IPS-18c (cell line): ENCODE measurements at regions not wholly inside any gene's neighbourhood (a gene's known extent, or its start where the extent isn't known, plus 50 kb on each side); places are given as distances from the start of the nearest gene placed in this dataset.

Source experiments
- H3K4me3 ChIP-seq: 2 replicates; pipeline ENCODE4 v1.7.0; 2013; ENCODE audit warnings: low read depth, mild to moderate bottlenecking, low read length, moderate library complexity; ENCODE audit not compliant: insufficient read depth
- H3K9me3 ChIP-seq: one replicate; pipeline ENCODE4 v1.6.1; 2013; ENCODE audit warnings: mild to moderate bottlenecking, low read length, moderate library complexity; ENCODE audit not compliant: control insufficient read depth, insufficient read depth

- Histone ChIP-seq H3K9me3 (no peaks in the 10 kb centered on the region), H3K4me3 (no peak overlapping the region)
Measured at GRCh38 chr4:123455360-123455759, 58.8 kb downstream of the SPRY1 start.

- no peaks in the 10 kb centered on the region for H3K9me3 ChIP-seq
- H3K4me3 ChIP-seq, result no peak overlapping the region
Measured at GRCh38 chr4:123462007-123462406, 65.4 kb downstream of the SPRY1 start.

- no peaks in the 10 kb centered on the region for H3K9me3 ChIP-seq
- no peak overlapping the region for H3K4me3 ChIP-seq
Measured at GRCh38 chr4:123463869-123464268, 67.3 kb downstream of the SPRY1 start.

- H3K9me3 ChIP-seq, result no peaks in the 10 kb centered on the region
- no peak overlapping the region for H3K4me3 ChIP-seq
Measured at GRCh38 chr4:123465416-123465815, 68.8 kb downstream of the SPRY1 start.

GRCh38 chr4:123466080-123466785, 69.6 kb downstream of the SPRY1 start:
- H3K9me3 ChIP-seq, result no peaks in the 10 kb centered on the region
- no peak overlapping the region for H3K4me3 ChIP-seq

GRCh38 chr4:123468479-123469031, 72.0 kb downstream of the SPRY1 start:
- Histone ChIP-seq H3K4me3 (no peak overlapping the region), H3K9me3 (no peaks in the 10 kb centered on the region)

- no peak overlapping the region for H3K4me3 ChIP-seq
- H3K9me3 ChIP-seq, result no peaks in the 10 kb centered on the region
Measured at GRCh38 chr4:123469245-123469644, 72.7 kb downstream of the SPRY1 start.

GRCh38 chr4:123469696-123470095, 73.1 kb downstream of the SPRY1 start:
- H3K4me3 ChIP-seq, result no peak overlapping the region
- H3K9me3 ChIP-seq, result no peaks in the 10 kb centered on the region

GRCh38 chr4:123470640-123471039, 74.0 kb downstream of the SPRY1 start:
- no peak overlapping the region for H3K4me3 ChIP-seq
- no peaks in the 10 kb centered on the region for H3K9me3 ChIP-seq

GRCh38 chr4:123471655-123472369, 75.2 kb downstream of the SPRY1 start:
- no peak overlapping the region for H3K4me3 ChIP-seq
- no peaks in the 10 kb centered on the region for H3K9me3 ChIP-seq

GRCh38 chr4:123474817-123475216, 78.2 kb downstream of the SPRY1 start:
- H3K4me3 ChIP-seq, result no peak overlapping the region
- H3K9me3 ChIP-seq, result no peaks in the 10 kb centered on the region

GRCh38 chr4:123476089-123476488, 79.5 kb downstream of the SPRY1 start:
- no peaks in the 10 kb centered on the region for H3K9me3 ChIP-seq
- no peak overlapping the region for H3K4me3 ChIP-seq

GRCh38 chr4:123477711-123478209, 81.2 kb downstream of the SPRY1 start:
- no peak overlapping the region for H3K4me3 ChIP-seq
- no peaks in the 10 kb centered on the region for H3K9me3 ChIP-seq

- Histone ChIP-seq H3K4me3 (no peak overlapping the region), H3K9me3 (no peaks in the 10 kb centered on the region)
Measured at GRCh38 chr4:123478859-123479345, 82.3 kb downstream of the SPRY1 start.

GRCh38 chr4:123479944-123480343, 83.3 kb downstream of the SPRY1 start:
- H3K4me3 ChIP-seq, result no peak overlapping the region

GRCh38 chr4:123480706-123481418, 84.3 kb downstream of the SPRY1 start:
- H3K4me3 ChIP-seq, result no peak overlapping the region
- peaks cover 1% of the 10 kb centered on the region for H3K9me3 ChIP-seq

More at GRCh38 chr4:123479944-123480343, 83.3 kb downstream of the SPRY1 start:
- no peaks in the 10 kb centered on the region for H3K9me3 ChIP-seq

GRCh38 chr4:123481717-123482116, 85.1 kb downstream of the SPRY1 start:
- Histone ChIP-seq H3K9me3 (peaks cover 2% of the 10 kb centered on the region), H3K4me3 (no peak overlapping the region)
